SH-SY5Y (cell line): ENCODE measurements at regions not wholly inside any gene's neighbourhood (a gene's known extent, or its start where the extent isn't known, plus 50 kb on each side); places are given as distances from the start of the nearest gene placed in this dataset.

ENCODE experiments used
- GATA2 ChIP-seq: IDR thresholded peaks from 2 replicates; pipeline ENCODE4 v1.6.1; 2011; ENCODE audit warnings: mild to moderate bottlenecking, low read depth, low read length
- GATA3 ChIP-seq: IDR thresholded peaks from 2 replicates; pipeline ENCODE4 v1.6.1; 2011; ENCODE audit warnings: low read depth, mild to moderate bottlenecking, low read length, moderate library complexity

DNA sequence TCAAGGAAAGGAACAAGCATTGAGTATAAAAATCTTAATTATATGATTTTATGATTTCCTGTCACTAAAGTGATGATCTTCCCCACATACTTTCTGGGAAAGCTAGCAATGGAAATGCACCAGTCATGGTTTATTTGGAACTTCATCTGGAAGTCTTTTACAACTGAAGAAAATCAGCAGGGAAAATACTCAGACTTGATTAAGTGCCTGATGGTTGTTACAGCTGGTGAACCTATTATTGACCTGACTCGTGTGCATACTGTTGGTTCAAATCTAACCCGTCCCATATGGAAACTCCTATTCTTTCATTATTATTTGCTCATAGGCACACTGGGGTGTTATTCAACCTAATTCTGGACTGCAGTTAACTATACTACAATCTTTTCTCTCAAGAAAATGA is 701.8 kb upstream of the CCDC54 start:
- TF ChIP-seq GATA3 (no peak), GATA2 (no peak)
